Mesenchymal stem cell (in vitro differentiated cells and primary cell): ENCODE measurements at regions not wholly inside any gene's neighbourhood (a gene's known extent, or its start where the extent isn't known, plus 50 kb on each side); places are given as distances from the start of the nearest gene placed in this dataset.
A peak's percentile ranks its signal among the peaks of the same experiment; 100 is the strongest.

ENCODE experiments used
- DNase-seq: peaks from one replicate; pipeline ENCODE4 v3.0.0-alpha.2; 2013
- H2AFZ ChIP-seq: one replicate; pipeline ENCODE4 v1.6.1; 2013; ENCODE audit warnings: low read depth, mild to moderate bottlenecking, control low read depth, inconsistent platforms, low read length, moderate library complexity
- H2AK5ac ChIP-seq: 2 replicates; pipeline ENCODE4 v1.6.1; 2013; ENCODE audit warnings: low read length, moderate library complexity, mild to moderate bottlenecking, inconsistent platforms; ENCODE audit not compliant: severe bottlenecking
- H2BK120ac ChIP-seq: one replicate; pipeline ENCODE4 v1.6.1; 2013; ENCODE audit warnings: low read depth, mild to moderate bottlenecking, inconsistent platforms, low read length, moderate library complexity
- H2BK12ac ChIP-seq, 2 experiments: one replicate each; pipeline ENCODE4 v1.6.1; 2013; ENCODE audit warnings: inconsistent platforms in 2 of 2, low read length in 2 of 2, mild to moderate bottlenecking in 2 of 2, moderate library complexity in 2 of 2, control low read depth in 1 of 2
- H2BK15ac ChIP-seq: one replicate; pipeline ENCODE4 v1.6.1; 2013; ENCODE audit warnings: mild to moderate bottlenecking, low read depth, inconsistent platforms; ENCODE audit not compliant: poor library complexity, severe bottlenecking
- H2BK5ac ChIP-seq: 2 replicates; pipeline ENCODE4 v1.6.1; 2013; ENCODE audit warnings: low read depth, mild to moderate bottlenecking, low read length, control low read depth, inconsistent platforms; ENCODE audit not compliant: poor library complexity, severe bottlenecking
- H3K14ac ChIP-seq, 2 experiments: one replicate each; pipeline ENCODE4 v1.6.1; 2013; ENCODE audit warnings: inconsistent platforms in 2 of 2, low read length in 2 of 2, control low read depth in 1 of 2, mild to moderate bottlenecking in 1 of 2, moderate library complexity in 1 of 2
- H3K18ac ChIP-seq, 2 experiments: one replicate each; pipeline ENCODE4 v1.6.1; 2013; ENCODE audit warnings: inconsistent platforms in 2 of 2, low read length in 2 of 2, control low read depth in 1 of 2, low read depth in 1 of 2, mild to moderate bottlenecking in 1 of 2
- H3K23ac ChIP-seq, 2 experiments: one replicate each; pipeline ENCODE4 v1.6.1; 2013; ENCODE audit warnings: inconsistent platforms in 2 of 2, low read length in 2 of 2, mild to moderate bottlenecking in 2 of 2, moderate library complexity in 2 of 2, control low read depth in 1 of 2
- H3K27ac ChIP-seq: 2 replicates; pipeline ENCODE4 v1.5.1; 2013; ENCODE audit warnings: mild to moderate bottlenecking, moderate library complexity, low read length, control low read depth, inconsistent platforms; ENCODE audit not compliant: poor library complexity, severe bottlenecking
- H3K27me3 ChIP-seq, 2 experiments: 2 replicates each; pipeline versions ENCODE4 v1.6.1 to v1.7.0; 2013; ENCODE audit warnings: low read length in 2 of 2, mild to moderate bottlenecking in 2 of 2, moderate library complexity in 2 of 2, control low read depth in 1 of 2, inconsistent platforms in 1 of 2; ENCODE audit not compliant: control insufficient read depth in 1 of 2, insufficient read depth in 1 of 2
- H3K36me3 ChIP-seq, 2 experiments: 2 replicates each; pipeline versions ENCODE4 v1.6.1 to v1.7.0; 2013; ENCODE audit warnings: low read length in 2 of 2, control low read depth in 1 of 2, inconsistent platforms in 1 of 2, low read depth in 1 of 2, mild to moderate bottlenecking in 1 of 2; ENCODE audit not compliant: insufficient read depth in 2 of 2, control insufficient read depth in 1 of 2
- H3K4ac ChIP-seq, 2 experiments: one replicate each; pipeline ENCODE4 v1.6.1; 2013; ENCODE audit warnings: inconsistent platforms in 2 of 2, low read length in 2 of 2, mild to moderate bottlenecking in 2 of 2, moderate library complexity in 2 of 2, control low read depth in 1 of 2, low read depth in 1 of 2
- H3K4me1 ChIP-seq: 2 replicates; pipeline ENCODE4 v1.6.1; 2013; ENCODE audit warnings: low read depth, low read length, control low read depth; ENCODE audit not compliant: control insufficient read depth, insufficient read depth
- H3K4me2 ChIP-seq: 2 replicates; pipeline ENCODE4 v1.6.1; 2013; ENCODE audit warnings: low read length, mild to moderate bottlenecking, inconsistent platforms; ENCODE audit not compliant: poor library complexity, severe bottlenecking
- H3K4me3 ChIP-seq, 2 experiments: 2 replicates each; pipeline versions ENCODE4 v1.5.1 to v1.7.0; 2013; ENCODE audit warnings: low read length in 2 of 2, mild to moderate bottlenecking in 2 of 2, control low read depth in 1 of 2, low read depth in 1 of 2; ENCODE audit not compliant: insufficient read depth in 1 of 2
- H3K79me1 ChIP-seq: replicated peaks from 2 replicates; pipeline ENCODE4 v1.6.1; 2013; ENCODE audit warnings: mild to moderate bottlenecking, control low read depth, low read length, inconsistent platforms; ENCODE audit not compliant: poor library complexity, severe bottlenecking
- H3K9ac ChIP-seq: 2 replicates; pipeline ENCODE4 v1.7.0; 2013; ENCODE audit warnings: mild to moderate bottlenecking, low read length, moderate library complexity
- H3K9me3 ChIP-seq: 2 replicates; pipeline ENCODE4 v1.7.0; 2013; ENCODE audit warnings: mild to moderate bottlenecking, low read length; ENCODE audit not compliant: control insufficient read depth
- H4K8ac ChIP-seq: one replicate; pipeline ENCODE4 v1.6.1; 2013; ENCODE audit warnings: inconsistent platforms, mild to moderate bottlenecking, low read length, moderate library complexity
- H4K91ac ChIP-seq: one replicate; pipeline ENCODE4 v1.6.1; 2013; ENCODE audit warnings: mild to moderate bottlenecking, low read length, inconsistent platforms
- WGBS: methylation state at CpG from one replicate; pipeline ENCODE4 v1.1.7; 2013; ENCODE audit warnings: mixed read lengths; 5-methylcytosine and 5-hydroxymethylcytosine counted together

DNA sequence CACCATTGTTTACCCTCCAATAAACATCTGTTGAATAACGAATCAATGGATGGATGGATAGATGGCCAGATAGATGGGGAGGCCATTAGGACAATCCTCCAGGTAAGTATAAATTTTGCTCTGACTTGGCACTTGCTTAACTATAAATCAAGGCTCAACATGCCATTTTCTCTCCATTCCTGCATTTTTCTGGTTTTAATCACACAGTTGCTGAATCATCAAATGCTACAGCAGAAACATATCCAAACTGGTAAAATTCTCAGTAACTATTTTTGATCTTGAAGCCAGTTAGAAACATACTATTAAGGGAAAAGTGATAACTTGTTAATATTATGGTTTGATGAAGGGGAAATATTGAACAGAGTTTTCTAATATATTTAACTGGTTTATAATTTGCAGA, 71.5 kb upstream of the MTAP start:
- H3K36me3 ChIP-seq = no peaks in the 10 kb centered on the region
- no CpG with 5 or more reads among the region's 1 CpG for WGBS
- no peak for DNase-seq
- no peak overlapping the region for H2AFZ ChIP-seq
- no peaks in the 10 kb centered on the region for H3K9me3 ChIP-seq
- no peak overlapping the region for H2BK5ac ChIP-seq
- H4K91ac ChIP-seq = no peak overlapping the region
- H3K4me2 ChIP-seq = no peak overlapping the region
- H3K4me3 ChIP-seq = no peak overlapping the region
- no peaks in the 10 kb centered on the region for H3K4me1 ChIP-seq
- H3K18ac ChIP-seq = no peak overlapping the region
- H4K8ac ChIP-seq = no peak overlapping the region
- H3K27me3 ChIP-seq = no peaks in the 10 kb centered on the region
- H3K27ac ChIP-seq = no peak overlapping the region
- no peak overlapping the region for H3K4ac ChIP-seq
- no peak overlapping the region for H2BK120ac ChIP-seq
- no peak overlapping the region for H2BK12ac ChIP-seq
- peak overlapping the region in 1 of 2 experiments; percentile 15 for H3K14ac ChIP-seq
- no peak overlapping the region for H3K9ac ChIP-seq
- H3K23ac ChIP-seq = no peak overlapping the region
- no peaks in the 10 kb centered on the region for H3K79me1 ChIP-seq
- no peak overlapping the region for H2BK15ac ChIP-seq
- no peak overlapping the region for H2AK5ac ChIP-seq

DNA sequence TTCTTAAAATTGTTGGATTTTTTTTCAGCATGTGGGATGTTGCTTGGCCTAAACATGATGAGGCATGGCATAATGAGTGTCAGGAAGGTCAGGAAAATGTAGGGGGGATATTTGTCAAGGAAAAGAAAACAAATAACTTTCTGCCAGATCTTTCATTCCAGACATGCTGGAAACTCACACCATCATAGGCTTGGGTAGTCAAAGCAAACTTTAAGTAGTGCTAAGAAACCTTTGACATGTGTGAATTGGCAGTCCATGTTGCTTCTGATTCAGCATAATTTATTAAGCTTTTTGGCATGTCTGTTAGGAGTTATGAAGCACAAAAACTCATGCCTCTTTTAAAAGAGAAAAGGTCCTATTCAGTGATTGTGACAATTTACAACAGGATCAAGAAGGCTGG, 61.3 kb upstream of the MTAP start:
- Histone ChIP-seq H3K18ac (no peak overlapping the region), H3K23ac (no peak overlapping the region), H2BK120ac (no peak overlapping the region), H3K4ac (no peak overlapping the region), H3K9me3 (no peaks in the 10 kb centered on the region), H3K36me3 (no peaks in the 10 kb centered on the region), H3K14ac (no peak overlapping the region), H3K79me1 (no peaks in the 10 kb centered on the region), H2BK5ac (no peak overlapping the region), H2BK12ac (no peak overlapping the region), H2AK5ac (no peak overlapping the region), H2AFZ (no peak overlapping the region), H4K8ac (no peak overlapping the region), H2BK15ac (no peak overlapping the region), H3K27ac (no peak overlapping the region), H3K9ac (no peak overlapping the region), H3K27me3 (no peaks in the 10 kb centered on the region), H3K4me1 (no peaks in the 10 kb centered on the region), H3K4me3 (no peak overlapping the region), H3K4me2 (no peak overlapping the region), H4K91ac (no peak overlapping the region)
- DNase-seq = no peak

DNA sequence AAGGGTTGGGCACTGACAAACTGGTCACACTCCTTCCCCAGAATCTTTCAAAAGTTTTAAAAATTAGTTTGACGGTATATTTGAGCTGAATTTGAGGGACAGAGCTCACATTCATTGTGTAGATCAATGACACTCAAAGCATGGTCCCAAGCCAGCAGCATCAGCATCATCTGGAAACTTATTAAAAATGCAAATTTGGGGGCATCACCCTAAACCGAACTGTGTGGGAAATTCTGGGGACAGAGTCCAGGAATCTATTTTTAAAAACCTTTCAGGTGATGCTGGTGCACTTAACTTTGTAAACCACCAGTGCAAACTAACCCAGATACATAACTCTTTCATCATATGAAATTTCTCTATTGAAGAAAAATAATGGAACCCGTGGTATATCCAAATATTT, 58.1 kb upstream of the MTAP start:
- no peak overlapping the region for H2BK120ac ChIP-seq
- H3K9ac ChIP-seq = no peak overlapping the region
- H4K91ac ChIP-seq = no peak overlapping the region
- WGBS = 57% methylated on average over 1 of the region's 3 CpGs
- H3K18ac ChIP-seq = no peak overlapping the region
- no peaks in the 10 kb centered on the region for H3K79me1 ChIP-seq
- H2BK5ac ChIP-seq = no peak overlapping the region
- H3K23ac ChIP-seq = no peak overlapping the region
- no peak overlapping the region for H3K4me3 ChIP-seq
- no peaks in the 10 kb centered on the region for H3K27me3 ChIP-seq
- no peak overlapping the region for H3K27ac ChIP-seq
- no peaks in the 10 kb centered on the region for H3K4me1 ChIP-seq
- H3K4me2 ChIP-seq = no peak overlapping the region
- H3K36me3 ChIP-seq = no peaks in the 10 kb centered on the region
- H2AK5ac ChIP-seq = no peak overlapping the region
- no peak overlapping the region for H3K14ac ChIP-seq
- no peaks in the 10 kb centered on the region for H3K9me3 ChIP-seq
- H2BK12ac ChIP-seq = no peak overlapping the region
- no peak overlapping the region for H3K4ac ChIP-seq
- no peak overlapping the region for H4K8ac ChIP-seq
- H2BK15ac ChIP-seq = no peak overlapping the region
- no peak for DNase-seq
- no peak overlapping the region for H2AFZ ChIP-seq

DNA sequence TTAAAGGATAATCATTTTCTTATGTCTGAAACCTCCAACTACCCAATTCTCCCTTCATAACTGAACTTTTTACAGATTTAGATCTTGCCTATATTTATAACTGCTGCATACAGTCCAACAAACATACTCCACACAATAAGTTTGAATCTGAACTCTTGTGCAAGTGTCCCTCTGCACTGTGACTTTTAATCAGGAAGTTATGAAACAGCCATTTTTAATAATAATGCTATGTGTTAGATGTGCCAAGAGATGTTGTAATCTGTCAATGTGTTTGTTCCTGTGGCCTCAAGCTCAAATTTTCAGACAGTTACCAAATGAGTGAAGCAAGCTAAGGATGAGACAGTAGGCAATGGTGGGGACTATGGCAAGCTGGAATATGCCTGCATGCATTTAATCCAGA, 57.6 kb upstream of the MTAP start:
- Histone ChIP-seq H4K8ac (no peak overlapping the region), H3K14ac (no peak overlapping the region), H3K18ac (no peak overlapping the region), H2BK120ac (no peak overlapping the region), H3K27ac (no peak overlapping the region), H2AK5ac (no peak overlapping the region), H3K9me3 (no peaks in the 10 kb centered on the region), H3K4ac (no peak overlapping the region), H3K79me1 (no peaks in the 10 kb centered on the region), H4K91ac (no peak overlapping the region), H3K27me3 (no peaks in the 10 kb centered on the region), H3K23ac (no peak overlapping the region), H3K4me1 (no peaks in the 10 kb centered on the region), H2BK15ac (no peak overlapping the region), H2BK12ac (no peak overlapping the region), H2AFZ (no peak overlapping the region), H3K9ac (no peak overlapping the region), H3K4me2 (no peak overlapping the region), H2BK5ac (no peak overlapping the region), H3K4me3 (no peak overlapping the region), H3K36me3 (no peaks in the 10 kb centered on the region)
- no peak for DNase-seq
